ENCODE measurements at regions not wholly inside any gene's neighbourhood (a gene's known extent, or its start where the extent isn't known, plus 50 kb on each side); places are given as distances from the start of the nearest gene placed in this dataset.

- TF ChIP-seq, protein P1, sequence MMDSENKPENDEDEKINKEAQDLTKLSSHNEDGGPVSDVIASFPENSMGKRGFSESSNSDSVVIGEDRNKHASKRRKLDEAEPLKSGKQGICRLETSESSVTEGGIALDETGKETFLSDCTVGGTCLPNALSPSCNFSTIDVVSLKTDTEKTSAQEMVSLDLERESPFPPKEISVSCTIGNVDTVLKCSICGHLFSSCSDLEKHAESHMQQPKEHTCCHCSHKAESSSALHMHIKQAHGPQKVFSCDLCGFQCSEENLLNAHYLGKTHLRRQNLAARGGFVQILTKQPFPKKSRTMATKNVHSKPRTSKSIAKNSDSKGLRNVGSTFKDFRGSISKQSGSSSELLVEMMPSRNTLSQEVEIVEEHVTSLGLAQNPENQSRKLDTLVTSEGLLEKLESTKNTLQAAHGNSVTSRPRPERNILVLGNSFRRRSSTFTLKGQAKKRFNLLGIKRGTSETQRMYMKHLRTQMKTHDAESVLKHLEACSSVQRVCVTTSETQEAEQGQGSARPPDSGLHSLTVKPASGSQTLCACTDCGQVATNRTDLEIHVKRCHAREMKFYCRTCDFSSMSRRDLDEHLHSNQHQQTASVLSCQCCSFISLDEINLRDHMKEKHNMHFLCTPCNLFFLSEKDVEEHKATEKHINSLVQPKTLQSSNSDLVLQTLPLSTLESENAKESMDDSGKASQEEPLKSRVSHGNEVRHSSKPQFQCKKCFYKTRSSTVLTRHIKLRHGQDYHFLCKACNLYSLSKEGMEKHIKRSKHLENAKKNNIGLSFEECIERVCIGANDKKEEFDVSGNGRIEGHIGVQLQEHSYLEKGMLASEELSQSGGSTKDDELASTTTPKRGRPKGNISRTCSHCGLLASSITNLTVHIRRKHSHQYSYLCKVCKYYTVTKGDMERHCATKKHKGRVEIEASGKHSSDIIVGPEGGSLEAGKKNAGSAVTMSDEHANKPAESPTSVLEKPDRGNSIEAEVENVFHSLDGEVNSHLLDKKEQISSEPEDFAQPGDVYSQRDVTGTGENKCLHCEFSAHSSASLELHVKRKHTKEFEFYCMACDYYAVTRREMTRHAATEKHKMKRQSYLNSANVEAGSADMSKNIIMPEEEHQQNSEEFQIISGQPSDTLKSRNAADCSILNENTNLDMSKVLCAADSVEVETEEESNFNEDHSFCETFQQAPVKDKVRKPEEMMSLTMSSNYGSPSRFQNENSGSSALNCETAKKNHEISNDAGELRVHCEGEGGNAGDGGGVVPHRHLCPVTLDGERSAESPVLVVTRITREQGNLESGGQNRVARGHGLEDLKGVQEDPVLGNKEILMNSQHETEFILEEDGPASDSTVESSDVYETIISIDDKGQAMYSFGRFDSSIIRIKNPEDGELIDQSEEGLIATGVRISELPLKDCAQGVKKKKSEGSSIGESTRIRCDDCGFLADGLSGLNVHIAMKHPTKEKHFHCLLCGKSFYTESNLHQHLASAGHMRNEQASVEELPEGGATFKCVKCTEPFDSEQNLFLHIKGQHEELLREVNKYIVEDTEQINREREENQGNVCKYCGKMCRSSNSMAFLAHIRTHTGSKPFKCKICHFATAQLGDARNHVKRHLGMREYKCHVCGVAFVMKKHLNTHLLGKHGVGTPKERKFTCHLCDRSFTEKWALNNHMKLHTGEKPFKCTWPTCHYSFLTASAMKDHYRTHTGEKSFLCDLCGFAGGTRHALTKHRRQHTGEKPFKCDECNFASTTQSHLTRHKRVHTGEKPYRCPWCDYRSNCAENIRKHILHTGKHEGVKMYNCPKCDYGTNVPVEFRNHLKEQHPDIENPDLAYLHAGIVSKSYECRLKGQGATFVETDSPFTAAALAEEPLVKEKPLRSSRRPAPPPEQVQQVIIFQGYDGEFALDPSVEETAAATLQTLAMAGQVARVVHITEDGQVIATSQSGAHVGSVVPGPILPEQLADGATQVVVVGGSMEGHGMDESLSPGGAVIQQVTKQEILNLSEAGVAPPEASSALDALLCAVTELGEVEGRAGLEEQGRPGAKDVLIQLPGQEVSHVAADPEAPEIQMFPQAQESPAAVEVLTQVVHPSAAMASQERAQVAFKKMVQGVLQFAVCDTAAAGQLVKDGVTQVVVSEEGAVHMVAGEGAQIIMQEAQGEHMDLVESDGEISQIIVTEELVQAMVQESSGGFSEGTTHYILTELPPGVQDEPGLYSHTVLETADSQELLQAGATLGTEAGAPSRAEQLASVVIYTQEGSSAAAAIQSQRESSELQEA (CRISPR knock-in tag; IDR thresholded peaks at IDR 0.05; ENCODE audit: not compliant biosample characterization), result no peak
Observed at GRCh38 chr12:107493666-107494065, 191.9 kb upstream of the PWP1 start (continued).

DNA sequence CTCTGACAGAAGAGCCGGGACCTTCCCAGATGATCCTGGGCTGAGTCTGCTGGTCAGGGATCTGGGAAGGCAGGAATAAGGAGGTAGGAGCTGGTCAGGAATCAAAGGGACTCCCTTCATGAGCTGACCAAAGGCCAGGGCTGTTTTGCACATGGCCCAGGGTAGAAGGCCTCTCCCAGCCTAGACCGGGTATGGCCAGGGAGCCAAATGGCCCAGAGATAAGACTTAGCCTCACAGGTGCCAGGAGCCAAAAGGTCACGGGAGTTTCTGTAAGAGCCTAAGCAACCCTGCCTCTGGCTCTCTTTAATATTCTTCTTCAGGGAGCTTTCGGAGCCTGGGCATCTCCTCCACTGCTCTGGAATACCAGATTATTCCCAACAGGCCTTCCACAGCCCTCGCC is 191.3 kb upstream of the PWP1 start:
- no peak for FAIRE-seq
- DNase-seq (ENCODE audit: low spot score), result no peak

More for the DNA sequence above, 191.3 kb upstream of the PWP1 start:
- no peaks in the 10 kb centered on the region for H3K27me3 ChIP-seq (ENCODE audit: control insufficient read depth in 1 of 2, insufficient read depth in 2 of 2, low read length in 2 of 2)
- no TSS peak for BruUV-seq (replicated peaks)
- no peak overlapping the region for H2AFZ ChIP-seq (ENCODE audit: low read length)
- H3K9ac ChIP-seq (ENCODE audit: insufficient read depth, low read depth, low read length), result no peak overlapping the region
- WGBS (ENCODE audit: low lambda C conversion rate), result 69% methylated on average over 3 of the region's 5 CpGs
- CTCF ChIA-PET (ENCODE audit: low intra/inter-chr PET ratio, low total read pairs), result no interaction called here
- peaks cover 31% of the 10 kb centered on the region for H3K4me1 ChIP-seq (ENCODE audit: insufficient read depth, low read length)
- no peaks in the 10 kb centered on the region for H3K9me3 ChIP-seq (ENCODE audit: low read length)
- H3K4me3 ChIP-seq (replicated peaks in 1 of 3; ENCODE audit: insufficient read depth in 1 of 3, low read depth in 2 of 3, low read length in 3 of 3), result no peak overlapping the region
- intact Hi-C loops (cut with micrococcal nuclease; ENCODE audit: unreplicated experiment) (no loop called here), in situ Hi-C loops (cut with HindIII; ENCODE audit: extremely low pct_ligation_motif_present, low pct_unique_long_range_greater_than_20kb) (no loop called here)
- POLR2A ChIA-PET, result no interaction called here
- H3K36me3 ChIP-seq (replicated peaks in 1 of 2; ENCODE audit: control insufficient read depth in 1 of 2, insufficient read depth in 2 of 2, low read length in 2 of 2), result no peaks in the 10 kb centered on the region
- no peak for TF ChIP-seq THAP11 (CRISPR knock-in tag; IDR thresholded peaks at IDR 0.05)
- no peak for TF ChIP-seq PAF1 (CRISPR knock-in tag; IDR thresholded peaks at IDR 0.05)
- no peak for TF ChIP-seq HIVEP1 (CRISPR knock-in tag; IDR thresholded peaks at IDR 0.05)
- TF ChIP-seq, protein P2, sequence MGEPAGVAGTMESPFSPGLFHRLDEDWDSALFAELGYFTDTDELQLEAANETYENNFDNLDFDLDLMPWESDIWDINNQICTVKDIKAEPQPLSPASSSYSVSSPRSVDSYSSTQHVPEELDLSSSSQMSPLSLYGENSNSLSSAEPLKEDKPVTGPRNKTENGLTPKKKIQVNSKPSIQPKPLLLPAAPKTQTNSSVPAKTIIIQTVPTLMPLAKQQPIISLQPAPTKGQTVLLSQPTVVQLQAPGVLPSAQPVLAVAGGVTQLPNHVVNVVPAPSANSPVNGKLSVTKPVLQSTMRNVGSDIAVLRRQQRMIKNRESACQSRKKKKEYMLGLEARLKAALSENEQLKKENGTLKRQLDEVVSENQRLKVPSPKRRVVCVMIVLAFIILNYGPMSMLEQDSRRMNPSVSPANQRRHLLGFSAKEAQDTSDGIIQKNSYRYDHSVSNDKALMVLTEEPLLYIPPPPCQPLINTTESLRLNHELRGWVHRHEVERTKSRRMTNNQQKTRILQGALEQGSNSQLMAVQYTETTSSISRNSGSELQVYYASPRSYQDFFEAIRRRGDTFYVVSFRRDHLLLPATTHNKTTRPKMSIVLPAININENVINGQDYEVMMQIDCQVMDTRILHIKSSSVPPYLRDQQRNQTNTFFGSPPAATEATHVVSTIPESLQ (CRISPR knock-in tag; conservative IDR thresholded peaks at IDR 0.05), result no peak
- TF ChIP-seq CREM (IDR thresholded peaks at IDR 0.05), result no peak
- no peak for TF ChIP-seq CREM (CRISPR knock-in tag; IDR thresholded peaks at IDR 0.05)
- no peaks in the 10 kb centered on the region for H4K20me1 ChIP-seq (ENCODE audit: insufficient read depth, low read length)
- no peak overlapping the region for H3K4me2 ChIP-seq (ENCODE audit: low read depth, low read length)
- no peaks in the 10 kb centered on the region for H3K79me2 ChIP-seq (ENCODE audit: insufficient read depth, low read length)
- H3K27ac ChIP-seq (ENCODE audit: extremely low read length, insufficient read depth, low read length), result no peak overlapping the region
- no peak for ATAC-seq
